Mesenchymal stem cell (in vitro differentiated cells and primary cell): ENCODE measurements at regions not wholly inside any gene's neighbourhood (a gene's known extent, or its start where the extent isn't known, plus 50 kb on each side); places are given as distances from the start of the nearest gene placed in this dataset.

ENCODE experiments used
- DNase-seq: peaks from one replicate; pipeline ENCODE4 v3.0.0-alpha.2; 2013
- H2AFZ ChIP-seq: one replicate; pipeline ENCODE4 v1.6.1; 2013; ENCODE audit warnings: low read depth, mild to moderate bottlenecking, control low read depth, inconsistent platforms, low read length, moderate library complexity
- H2AK5ac ChIP-seq: 2 replicates; pipeline ENCODE4 v1.6.1; 2013; ENCODE audit warnings: low read length, moderate library complexity, mild to moderate bottlenecking, inconsistent platforms; ENCODE audit not compliant: severe bottlenecking
- H2BK120ac ChIP-seq: one replicate; pipeline ENCODE4 v1.6.1; 2013; ENCODE audit warnings: low read depth, mild to moderate bottlenecking, inconsistent platforms, low read length, moderate library complexity
- H2BK12ac ChIP-seq, 2 experiments: one replicate each; pipeline ENCODE4 v1.6.1; 2013; ENCODE audit warnings: inconsistent platforms in 2 of 2, low read length in 2 of 2, mild to moderate bottlenecking in 2 of 2, moderate library complexity in 2 of 2, control low read depth in 1 of 2
- H2BK15ac ChIP-seq: one replicate; pipeline ENCODE4 v1.6.1; 2013; ENCODE audit warnings: mild to moderate bottlenecking, low read depth, inconsistent platforms; ENCODE audit not compliant: poor library complexity, severe bottlenecking
- H2BK5ac ChIP-seq: 2 replicates; pipeline ENCODE4 v1.6.1; 2013; ENCODE audit warnings: low read depth, mild to moderate bottlenecking, low read length, control low read depth, inconsistent platforms; ENCODE audit not compliant: poor library complexity, severe bottlenecking
- H3K14ac ChIP-seq, 2 experiments: one replicate each; pipeline ENCODE4 v1.6.1; 2013; ENCODE audit warnings: inconsistent platforms in 2 of 2, low read length in 2 of 2, control low read depth in 1 of 2, mild to moderate bottlenecking in 1 of 2, moderate library complexity in 1 of 2
- H3K18ac ChIP-seq, 2 experiments: one replicate each; pipeline ENCODE4 v1.6.1; 2013; ENCODE audit warnings: inconsistent platforms in 2 of 2, low read length in 2 of 2, control low read depth in 1 of 2, low read depth in 1 of 2, mild to moderate bottlenecking in 1 of 2
- H3K23ac ChIP-seq, 2 experiments: one replicate each; pipeline ENCODE4 v1.6.1; 2013; ENCODE audit warnings: inconsistent platforms in 2 of 2, low read length in 2 of 2, mild to moderate bottlenecking in 2 of 2, moderate library complexity in 2 of 2, control low read depth in 1 of 2
- H3K27ac ChIP-seq: 2 replicates; pipeline ENCODE4 v1.5.1; 2013; ENCODE audit warnings: mild to moderate bottlenecking, moderate library complexity, low read length, control low read depth, inconsistent platforms; ENCODE audit not compliant: poor library complexity, severe bottlenecking
- H3K27me3 ChIP-seq, 2 experiments: 2 replicates each; pipeline versions ENCODE4 v1.6.1 to v1.7.0; 2013; ENCODE audit warnings: low read length in 2 of 2, mild to moderate bottlenecking in 2 of 2, moderate library complexity in 2 of 2, control low read depth in 1 of 2, inconsistent platforms in 1 of 2; ENCODE audit not compliant: control insufficient read depth in 1 of 2, insufficient read depth in 1 of 2
- H3K36me3 ChIP-seq, 2 experiments: 2 replicates each; pipeline versions ENCODE4 v1.6.1 to v1.7.0; 2013; ENCODE audit warnings: low read length in 2 of 2, control low read depth in 1 of 2, inconsistent platforms in 1 of 2, low read depth in 1 of 2, mild to moderate bottlenecking in 1 of 2; ENCODE audit not compliant: insufficient read depth in 2 of 2, control insufficient read depth in 1 of 2
- H3K4ac ChIP-seq, 2 experiments: one replicate each; pipeline ENCODE4 v1.6.1; 2013; ENCODE audit warnings: inconsistent platforms in 2 of 2, low read length in 2 of 2, mild to moderate bottlenecking in 2 of 2, moderate library complexity in 2 of 2, control low read depth in 1 of 2, low read depth in 1 of 2
- H3K4me1 ChIP-seq: 2 replicates; pipeline ENCODE4 v1.6.1; 2013; ENCODE audit warnings: low read depth, low read length, control low read depth; ENCODE audit not compliant: control insufficient read depth, insufficient read depth
- H3K4me2 ChIP-seq: 2 replicates; pipeline ENCODE4 v1.6.1; 2013; ENCODE audit warnings: low read length, mild to moderate bottlenecking, inconsistent platforms; ENCODE audit not compliant: poor library complexity, severe bottlenecking
- H3K4me3 ChIP-seq, 2 experiments: 2 replicates each; pipeline versions ENCODE4 v1.5.1 to v1.7.0; 2013; ENCODE audit warnings: low read length in 2 of 2, mild to moderate bottlenecking in 2 of 2, control low read depth in 1 of 2, low read depth in 1 of 2; ENCODE audit not compliant: insufficient read depth in 1 of 2
- H3K79me1 ChIP-seq: replicated peaks from 2 replicates; pipeline ENCODE4 v1.6.1; 2013; ENCODE audit warnings: mild to moderate bottlenecking, control low read depth, low read length, inconsistent platforms; ENCODE audit not compliant: poor library complexity, severe bottlenecking
- H3K9ac ChIP-seq: 2 replicates; pipeline ENCODE4 v1.7.0; 2013; ENCODE audit warnings: mild to moderate bottlenecking, low read length, moderate library complexity
- H3K9me3 ChIP-seq: 2 replicates; pipeline ENCODE4 v1.7.0; 2013; ENCODE audit warnings: mild to moderate bottlenecking, low read length; ENCODE audit not compliant: control insufficient read depth
- H4K8ac ChIP-seq: one replicate; pipeline ENCODE4 v1.6.1; 2013; ENCODE audit warnings: inconsistent platforms, mild to moderate bottlenecking, low read length, moderate library complexity
- H4K91ac ChIP-seq: one replicate; pipeline ENCODE4 v1.6.1; 2013; ENCODE audit warnings: mild to moderate bottlenecking, low read length, inconsistent platforms
- WGBS: methylation state at CpG from one replicate; pipeline ENCODE4 v1.1.7; 2013; ENCODE audit warnings: mixed read lengths; 5-methylcytosine and 5-hydroxymethylcytosine counted together

GRCh38 chr1:73065339-73066041 lies 783.2 kb upstream of the NEGR1 start:
- no peak overlapping the region for H4K91ac ChIP-seq
- H3K79me1 ChIP-seq = no peaks in the 10 kb centered on the region
- no peaks in the 10 kb centered on the region for H3K4me1 ChIP-seq
- DNase-seq = peak; percentile 23
- H3K9me3 ChIP-seq = peaks cover 7% of the 10 kb centered on the region
- no peak overlapping the region for H2AFZ ChIP-seq
- H3K23ac ChIP-seq = no peak overlapping the region
- H4K8ac ChIP-seq = no peak overlapping the region
- no peak overlapping the region for H2BK120ac ChIP-seq
- H3K27me3 ChIP-seq = no peaks in the 10 kb centered on the region
- no peak overlapping the region for H3K4me3 ChIP-seq
- H3K27ac ChIP-seq = no peak overlapping the region
- H2BK15ac ChIP-seq = no peak overlapping the region
- no peak overlapping the region for H3K4ac ChIP-seq
- H3K14ac ChIP-seq = no peak overlapping the region
- H2AK5ac ChIP-seq = no peak overlapping the region
- H3K18ac ChIP-seq = no peak overlapping the region
- no peaks in the 10 kb centered on the region for H3K36me3 ChIP-seq
- no peak overlapping the region for H2BK5ac ChIP-seq
- H3K9ac ChIP-seq = no peak overlapping the region
- H3K4me2 ChIP-seq = no peak overlapping the region
- WGBS = 19% methylated on average over 7 of the region's 9 CpGs
- H2BK12ac ChIP-seq = no peak overlapping the region

- Histone ChIP-seq H3K18ac (no peak overlapping the region), H4K8ac (no peak overlapping the region)
These were observed 774.5 kb upstream of the NEGR1 start for GRCh38 chr1:73056826-73057225.

DNA sequence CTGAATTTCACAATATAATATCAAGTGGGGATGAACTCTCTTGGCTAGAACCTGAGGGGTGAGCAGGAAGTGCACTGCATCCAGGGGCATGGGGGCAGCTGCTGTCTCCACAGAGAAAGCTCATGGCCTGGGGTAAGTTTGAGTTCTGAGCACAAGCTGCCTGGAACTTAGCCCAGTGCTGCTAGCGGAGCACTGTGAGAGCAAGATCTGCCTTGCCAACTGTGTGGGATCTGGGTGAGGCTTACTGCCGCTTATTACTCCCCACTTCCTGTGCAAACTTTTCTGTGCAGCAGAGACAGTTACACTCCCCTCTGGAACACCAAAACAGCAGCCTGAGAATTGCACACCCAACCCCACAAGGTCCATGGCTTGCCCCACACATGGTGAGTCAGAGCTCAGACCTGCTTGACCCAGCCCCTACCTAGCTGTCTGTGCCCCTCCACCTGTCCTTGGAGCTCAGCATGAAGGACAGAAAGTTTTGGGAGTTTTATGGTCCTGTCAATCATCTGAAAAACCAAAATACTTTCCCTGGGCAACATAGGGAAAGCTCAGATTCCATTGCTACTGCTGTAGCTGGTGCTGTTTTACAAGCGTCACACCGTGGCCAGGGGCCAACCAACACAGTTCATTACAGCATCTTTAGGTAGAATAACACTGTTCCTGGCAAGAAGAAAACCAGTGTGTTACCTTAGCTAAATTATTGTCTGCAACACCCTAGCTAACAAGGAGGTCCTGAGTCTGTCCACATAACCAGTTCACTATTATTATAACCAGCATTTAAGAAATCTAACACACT lies 762.1 kb upstream of the NEGR1 start:
- 79% methylated on average over 4 of the region's 4 CpGs for WGBS
- no peak overlapping the region for H2BK12ac ChIP-seq

More at GRCh38 chr1:73056826-73057225, 774.5 kb upstream of the NEGR1 start:
- no peaks in the 10 kb centered on the region for H3K79me1 ChIP-seq
- H2AFZ ChIP-seq = no peak overlapping the region
- no peaks in the 10 kb centered on the region for H3K27me3 ChIP-seq
- H3K27ac ChIP-seq = no peak overlapping the region
- H3K4me3 ChIP-seq = no peak overlapping the region
- no peak overlapping the region for H3K4me2 ChIP-seq
- H2BK5ac ChIP-seq = no peak overlapping the region
- H2BK12ac ChIP-seq = no peak overlapping the region
- H3K23ac ChIP-seq = no peak overlapping the region
- H3K9me3 ChIP-seq = peaks cover 7% of the 10 kb centered on the region
- WGBS = 67% methylated on average over 1 of the region's 1 CpG
- H3K36me3 ChIP-seq = no peaks in the 10 kb centered on the region
- H3K4me1 ChIP-seq = no peaks in the 10 kb centered on the region
- H2BK120ac ChIP-seq = no peak overlapping the region
- H3K14ac ChIP-seq = no peak overlapping the region
- no peak overlapping the region for H3K9ac ChIP-seq
- no peak overlapping the region for H2BK15ac ChIP-seq
- H2AK5ac ChIP-seq = no peak overlapping the region
- H3K4ac ChIP-seq = no peak overlapping the region
- no peak for DNase-seq
- H4K91ac ChIP-seq = no peak overlapping the region

GRCh38 chr1:73042403-73042802 lies 760.1 kb upstream of the NEGR1 start:
- H4K8ac ChIP-seq = no peak overlapping the region
- no peaks in the 10 kb centered on the region for H3K79me1 ChIP-seq
- no peak for DNase-seq
- no peak overlapping the region for H3K27ac ChIP-seq
- H2BK120ac ChIP-seq = no peak overlapping the region
- H2BK5ac ChIP-seq = no peak overlapping the region
- no peak overlapping the region for H2BK12ac ChIP-seq
- no peak overlapping the region for H3K18ac ChIP-seq
- H3K23ac ChIP-seq = no peak overlapping the region
- no peak overlapping the region for H2AK5ac ChIP-seq
- H2BK15ac ChIP-seq = no peak overlapping the region
- no peak overlapping the region for H3K4me3 ChIP-seq
- H2AFZ ChIP-seq = no peak overlapping the region
- no peak overlapping the region for H3K14ac ChIP-seq
- H3K9ac ChIP-seq = no peak overlapping the region
- WGBS = no CpG with 5 or more reads among the region's 1 CpG
- H3K4me2 ChIP-seq = no peak overlapping the region
- no peak overlapping the region for H3K4ac ChIP-seq
- H4K91ac ChIP-seq = no peak overlapping the region
- no peaks in the 10 kb centered on the region for H3K36me3 ChIP-seq
- H3K27me3 ChIP-seq = no peaks in the 10 kb centered on the region
- no peaks in the 10 kb centered on the region for H3K9me3 ChIP-seq
- H3K4me1 ChIP-seq = no peaks in the 10 kb centered on the region

More for the DNA sequence above, 762.1 kb upstream of the NEGR1 start:
- H3K4me1 ChIP-seq = no peaks in the 10 kb centered on the region
- no peaks in the 10 kb centered on the region for H3K27me3 ChIP-seq
- no peak overlapping the region for H2BK120ac ChIP-seq
- no peak overlapping the region for H3K9ac ChIP-seq
- H4K8ac ChIP-seq = no peak overlapping the region
- no peak for DNase-seq
- H4K91ac ChIP-seq = no peak overlapping the region
- no peak overlapping the region for H3K4ac ChIP-seq
- H3K14ac ChIP-seq = peak overlapping the region in 1 of 2 experiments; percentile 28
- no peak overlapping the region for H2BK5ac ChIP-seq
- H3K9me3 ChIP-seq = no peaks in the 10 kb centered on the region
- no peaks in the 10 kb centered on the region for H3K36me3 ChIP-seq
- no peak overlapping the region for H2AK5ac ChIP-seq
- no peak overlapping the region for H3K4me2 ChIP-seq
- no peak overlapping the region for H3K18ac ChIP-seq
- no peak overlapping the region for H3K23ac ChIP-seq
- H2BK15ac ChIP-seq = no peak overlapping the region
- no peak overlapping the region for H3K4me3 ChIP-seq
- H3K79me1 ChIP-seq = no peaks in the 10 kb centered on the region
- H2AFZ ChIP-seq = no peak overlapping the region
- H3K27ac ChIP-seq = no peak overlapping the region
